Erythroblast (primary cell): ENCODE measurements at regions not wholly inside any gene's neighbourhood (a gene's known extent, or its start where the extent isn't known, plus 50 kb on each side); places are given as distances from the start of the nearest gene placed in this dataset.

Source experiments
- GATA1 ChIP-seq: IDR thresholded peaks from 2 replicates; pipeline ENCODE4 v1.6.1; 2011; ENCODE audit warnings: low read depth, mild to moderate bottlenecking, control low read depth, low read length, moderate library complexity
- POLR2A ChIP-seq: IDR thresholded peaks from 2 replicates; pipeline ENCODE4 v1.6.1; 2011; ENCODE audit warnings: mild to moderate bottlenecking, low read length

DNA sequence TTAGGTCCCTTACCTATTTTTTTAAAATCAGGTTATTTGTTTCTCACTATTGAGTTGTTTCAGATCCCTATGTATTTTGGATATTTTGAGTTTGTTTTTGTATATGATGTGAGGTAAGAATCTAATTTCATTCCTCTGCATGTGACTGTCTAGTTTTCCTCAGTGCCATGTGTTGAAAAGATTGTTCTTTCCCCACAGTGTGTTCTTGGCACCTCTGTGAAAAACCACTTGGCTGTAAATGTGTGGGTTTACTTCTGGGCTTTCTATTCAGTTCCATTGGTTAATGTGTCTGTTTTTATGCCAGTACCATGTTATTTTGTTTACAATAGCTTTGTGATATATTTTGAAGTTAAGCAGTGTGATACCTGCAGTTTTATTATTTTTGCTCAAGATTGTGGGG lies 1516.4 kb downstream of the AACS start:
- TF ChIP-seq POLR2A (no peak), GATA1 (no peak)
